ENCODE measurements at regions not wholly inside any gene's neighbourhood (a gene's known extent, or its start where the extent isn't known, plus 50 kb on each side); places are given as distances from the start of the nearest gene placed in this dataset.

DNA sequence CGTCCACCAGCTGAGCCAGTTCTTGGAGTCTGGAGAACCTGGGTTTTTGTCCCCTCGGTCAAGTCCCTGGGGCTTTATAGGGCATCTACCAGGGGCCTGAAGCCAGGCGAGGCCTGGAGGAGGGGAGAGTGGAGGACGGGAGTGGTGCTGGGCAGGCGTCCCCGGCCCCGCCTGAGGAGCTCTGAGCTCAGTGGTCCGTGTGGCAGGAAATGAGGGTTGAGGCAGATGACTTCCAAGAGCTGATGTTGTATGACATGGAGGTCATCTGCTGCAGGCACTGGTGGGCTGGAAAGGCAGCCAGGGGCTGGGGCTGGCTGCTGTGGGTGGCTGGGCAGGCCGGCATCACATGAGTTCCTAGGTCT lies 118.5 kb upstream of the HS6ST1 start:
- H3K36me3 ChIP-seq: no peaks in the 10 kb centered on the region
- no peak for TF ChIP-seq POLR2A (IDR thresholded peaks at IDR 0.05)
- no peak for TF ChIP-seq EP300 (IDR thresholded peaks at IDR 0.05)
- TF ChIP-seq, protein P1, sequence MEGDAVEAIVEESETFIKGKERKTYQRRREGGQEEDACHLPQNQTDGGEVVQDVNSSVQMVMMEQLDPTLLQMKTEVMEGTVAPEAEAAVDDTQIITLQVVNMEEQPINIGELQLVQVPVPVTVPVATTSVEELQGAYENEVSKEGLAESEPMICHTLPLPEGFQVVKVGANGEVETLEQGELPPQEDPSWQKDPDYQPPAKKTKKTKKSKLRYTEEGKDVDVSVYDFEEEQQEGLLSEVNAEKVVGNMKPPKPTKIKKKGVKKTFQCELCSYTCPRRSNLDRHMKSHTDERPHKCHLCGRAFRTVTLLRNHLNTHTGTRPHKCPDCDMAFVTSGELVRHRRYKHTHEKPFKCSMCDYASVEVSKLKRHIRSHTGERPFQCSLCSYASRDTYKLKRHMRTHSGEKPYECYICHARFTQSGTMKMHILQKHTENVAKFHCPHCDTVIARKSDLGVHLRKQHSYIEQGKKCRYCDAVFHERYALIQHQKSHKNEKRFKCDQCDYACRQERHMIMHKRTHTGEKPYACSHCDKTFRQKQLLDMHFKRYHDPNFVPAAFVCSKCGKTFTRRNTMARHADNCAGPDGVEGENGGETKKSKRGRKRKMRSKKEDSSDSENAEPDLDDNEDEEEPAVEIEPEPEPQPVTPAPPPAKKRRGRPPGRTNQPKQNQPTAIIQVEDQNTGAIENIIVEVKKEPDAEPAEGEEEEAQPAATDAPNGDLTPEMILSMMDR (IDR thresholded peaks at IDR 0.05): no peak
- no peaks in the 10 kb centered on the region for H3K27me3 ChIP-seq
- no peak overlapping the region for H3K27ac ChIP-seq
- H3K4me3 ChIP-seq: no peak overlapping the region
- DNase-seq: peak in 3 of 5 donors; percentile 1 to 5 (median 5)
- peaks cover 6% of the 10 kb centered on the region for H3K4me1 ChIP-seq (ENCODE audit: insufficient read depth)
- 84 to 97% (median 90%) methylated on average over 9 of the region's 9 CpGs for WGBS, 3 donors
- intact Hi-C loops (cut with DNase I): no loop called here
- no peaks in the 10 kb centered on the region for H3K9me3 ChIP-seq

DNA sequence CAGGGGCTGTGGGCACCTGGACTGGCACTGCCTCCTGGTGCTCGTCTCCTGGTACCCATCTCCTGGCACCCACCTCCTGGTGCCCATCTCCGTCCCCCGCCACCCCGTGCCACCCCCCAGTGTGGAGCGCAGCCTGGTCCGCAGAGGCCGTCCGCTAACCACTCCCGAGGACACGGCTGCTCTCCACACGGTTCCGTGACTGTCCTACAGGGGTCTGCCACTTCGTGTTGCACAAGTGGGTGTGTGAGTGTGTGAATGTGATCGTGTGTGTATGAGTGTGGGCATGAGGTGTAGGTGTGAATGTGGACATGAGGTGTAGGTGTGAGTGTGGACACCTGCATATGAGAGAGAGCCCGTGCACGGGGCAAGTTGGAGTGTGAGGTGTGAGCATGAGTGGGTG lies 119.4 kb upstream of the HS6ST1 start:
- Histone ChIP-seq H3K4me1 (ENCODE audit: insufficient read depth) (peaks cover 11% of the 10 kb centered on the region), H3K27me3 (no peaks in the 10 kb centered on the region), H3K9me3 (no peaks in the 10 kb centered on the region), H3K27ac (no peak overlapping the region), H3K36me3 (no peaks in the 10 kb centered on the region), H3K4me3 (no peak overlapping the region)
- TF ChIP-seq EP300 (IDR thresholded peaks at IDR 0.05) (no peak), POLR2A (IDR thresholded peaks at IDR 0.05) (no peak)
- TF ChIP-seq, protein P1 (IDR thresholded peaks at IDR 0.05): no peak
- intact Hi-C loops (cut with DNase I): no loop called here
- 90 to 95% (median 91%) methylated on average over 16 of the region's 16 CpGs for WGBS, 3 donors
- peak in 2 of 5 donors; percentile 6 to 10 for DNase-seq

DNA sequence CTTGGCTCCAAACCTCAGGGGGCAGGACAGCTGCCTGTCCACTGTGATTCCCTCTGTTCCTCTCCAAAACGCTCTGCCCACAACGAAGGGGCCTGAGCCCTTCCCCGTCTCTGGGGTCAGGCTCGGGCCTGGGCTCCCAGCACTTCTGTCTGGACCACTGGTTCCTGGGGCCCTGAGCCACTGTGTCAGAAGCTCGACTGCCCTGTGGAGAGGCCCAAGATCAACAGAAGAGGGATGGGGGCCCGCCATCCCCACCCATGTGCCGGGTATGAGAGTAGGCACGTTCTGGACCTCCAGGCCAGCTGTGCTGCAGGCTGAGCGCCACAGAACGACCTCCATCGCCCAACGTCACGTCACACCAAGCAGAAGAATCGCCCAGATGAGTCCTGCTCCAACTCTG lies 119.9 kb upstream of the HS6ST1 start:
- intact Hi-C loops (cut with DNase I): no loop called here
- DNase-seq: peak in 2 of 5 donors; percentile 6 to 9

DNA sequence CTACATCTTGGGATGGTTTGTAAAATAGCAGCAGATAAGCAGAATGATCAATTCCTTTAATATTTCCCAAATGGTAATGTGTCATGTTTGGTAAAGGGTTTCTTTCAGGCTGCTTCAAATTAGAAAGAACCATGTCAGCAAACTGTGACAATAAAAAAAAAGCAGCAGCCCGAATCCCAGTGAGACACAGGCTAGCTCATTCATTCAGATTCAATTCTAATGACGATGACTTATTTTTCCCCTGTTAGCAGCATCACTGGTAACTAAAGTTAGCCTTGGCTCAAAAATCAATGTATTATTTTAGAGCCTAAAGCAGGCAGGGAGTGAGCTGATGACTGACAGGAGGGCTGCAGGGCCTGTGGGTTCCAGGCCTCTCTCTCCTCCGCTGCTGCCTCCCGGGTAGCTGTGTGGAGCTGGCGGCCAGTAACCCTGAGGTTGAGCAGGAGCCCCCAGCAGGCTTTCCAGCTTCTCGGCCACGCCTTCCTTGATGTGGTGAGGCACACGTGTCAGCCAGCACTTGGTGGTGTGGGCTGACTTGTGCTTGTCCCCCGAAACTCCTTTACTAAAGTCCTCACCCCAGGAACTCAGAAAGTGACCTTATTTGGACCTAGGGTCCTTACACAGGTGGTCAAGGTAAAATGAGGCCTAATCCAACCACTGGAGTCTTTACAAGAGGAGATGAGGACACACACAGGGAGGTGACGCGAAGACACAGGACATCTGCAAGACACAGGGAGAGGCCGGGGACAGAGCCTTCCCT lies 120.5 kb upstream of the HS6ST1 start:
- Histone ChIP-seq H3K4me1 (ENCODE audit: insufficient read depth) (peaks cover 12% of the 10 kb centered on the region), H3K27me3 (no peaks in the 10 kb centered on the region), H3K36me3 (no peaks in the 10 kb centered on the region), H3K4me3 (no peak overlapping the region), H3K9me3 (no peaks in the 10 kb centered on the region), H3K27ac (no peak overlapping the region)
- DNase-seq: peak in 1 of 5 donors; percentile 7
- 84 to 94% (median 91%) methylated on average over 12 of the region's 12 CpGs for WGBS, 3 donors
- TF ChIP-seq POLR2A (IDR thresholded peaks at IDR 0.05) (no peak), EP300 (IDR thresholded peaks at IDR 0.05) (no peak)
- TF ChIP-seq, protein P1 (IDR thresholded peaks at IDR 0.05): no peak
- intact Hi-C loops (cut with DNase I): no loop called here

More for the DNA sequence above, 119.9 kb upstream of the HS6ST1 start:
- Histone ChIP-seq H3K9me3 (no peaks in the 10 kb centered on the region), H3K4me3 (no peak overlapping the region), H3K27ac (no peak overlapping the region), H3K27me3 (no peaks in the 10 kb centered on the region), H3K4me1 (ENCODE audit: insufficient read depth) (peaks cover 12% of the 10 kb centered on the region), H3K36me3 (no peaks in the 10 kb centered on the region)
- TF ChIP-seq POLR2A (IDR thresholded peaks at IDR 0.05) (no peak), EP300 (IDR thresholded peaks at IDR 0.05) (no peak)
- TF ChIP-seq, protein P1 (IDR thresholded peaks at IDR 0.05): no peak
- 90 to 92% (median 92%) methylated on average over 14 of the region's 14 CpGs for WGBS, 3 donors

Measured in ovary (tissue), 7 donors.